ENCODE measurements at regions not wholly inside any gene's neighbourhood (a gene's known extent, or its start where the extent isn't known, plus 50 kb on each side); places are given as distances from the start of the nearest gene placed in this dataset.

DNA sequence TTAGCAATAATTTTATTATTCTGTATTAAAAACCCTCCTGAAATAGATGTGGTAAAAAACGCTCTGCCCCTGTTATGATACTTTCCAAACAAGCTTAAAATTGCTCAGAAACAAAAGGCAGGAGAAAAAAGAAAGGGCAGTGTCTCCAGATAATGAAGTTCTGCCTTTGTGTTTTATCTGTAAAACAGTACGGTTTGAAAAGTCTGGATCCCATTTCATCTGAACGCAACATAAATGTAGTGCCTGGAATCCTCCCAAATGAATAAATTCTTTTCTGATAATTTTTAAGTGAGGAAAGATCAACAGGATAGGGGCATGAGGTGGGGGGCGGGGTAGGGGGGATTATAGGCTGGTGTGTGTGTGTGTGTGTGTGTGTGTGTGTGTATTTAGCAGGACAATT is 87.5 kb upstream of the SOX9 start:
- no peak for DNase-seq

DNA sequence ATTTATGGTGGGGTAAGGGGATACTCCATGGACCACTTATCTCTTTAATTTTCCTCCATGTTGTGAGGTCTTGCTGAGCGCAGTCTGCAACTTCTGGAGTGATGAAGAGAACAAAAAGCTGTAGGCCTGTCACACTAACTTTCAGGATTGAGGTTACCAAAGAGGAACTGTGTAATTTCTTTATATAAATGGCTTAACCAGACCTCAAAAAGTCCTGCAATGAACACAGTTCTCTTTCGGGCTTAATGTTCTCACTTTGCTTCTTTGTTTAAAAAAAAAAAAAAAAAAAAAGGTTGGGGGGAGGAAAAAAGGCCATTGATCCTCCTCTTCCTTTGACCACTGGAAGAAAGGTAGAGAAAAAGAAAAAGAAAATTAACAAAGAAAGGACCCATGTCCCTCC is 86.8 kb upstream of the SOX9 start:
- DNase-seq = no peak

DNA sequence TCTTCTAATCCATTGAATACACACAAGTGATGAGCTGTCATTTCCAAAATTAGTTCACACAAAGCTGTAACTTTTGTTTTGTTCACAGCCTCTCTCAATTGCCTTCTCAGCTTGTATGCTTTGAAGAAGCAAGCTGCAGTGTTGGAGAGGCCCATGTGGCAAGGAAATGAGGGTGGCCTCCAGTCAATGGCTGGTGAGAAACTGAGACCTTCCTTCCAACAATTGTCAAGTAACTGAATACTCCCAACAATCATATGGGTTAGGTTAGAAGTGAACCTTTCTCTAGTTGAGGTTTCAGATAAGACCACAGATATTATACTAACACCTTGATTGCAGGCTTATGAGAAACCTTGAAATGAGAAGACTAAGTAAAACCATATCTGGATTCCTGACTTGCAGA is 82.4 kb upstream of the SOX9 start:
- DNase-seq = no peak

DNA sequence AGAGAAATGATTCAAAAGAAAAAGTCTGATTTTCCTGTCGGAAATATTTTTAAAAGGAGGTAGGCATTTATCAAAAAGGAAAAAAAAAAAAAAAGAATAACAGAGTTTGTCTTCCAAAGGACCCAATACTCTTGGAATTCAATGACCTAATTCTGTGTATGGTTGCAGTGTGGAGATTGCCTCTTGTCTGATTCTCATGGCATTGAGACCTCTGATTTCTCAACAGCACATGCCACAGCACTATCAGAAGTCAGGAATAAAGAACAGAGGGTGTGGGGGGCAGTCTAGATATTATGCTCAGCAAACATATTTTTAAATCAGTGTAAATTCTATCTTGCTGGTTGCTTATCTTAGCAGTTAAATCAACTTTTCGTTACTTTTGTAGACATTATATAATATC is 81.3 kb upstream of the SOX9 start:
- DNase-seq = no peak

DNA sequence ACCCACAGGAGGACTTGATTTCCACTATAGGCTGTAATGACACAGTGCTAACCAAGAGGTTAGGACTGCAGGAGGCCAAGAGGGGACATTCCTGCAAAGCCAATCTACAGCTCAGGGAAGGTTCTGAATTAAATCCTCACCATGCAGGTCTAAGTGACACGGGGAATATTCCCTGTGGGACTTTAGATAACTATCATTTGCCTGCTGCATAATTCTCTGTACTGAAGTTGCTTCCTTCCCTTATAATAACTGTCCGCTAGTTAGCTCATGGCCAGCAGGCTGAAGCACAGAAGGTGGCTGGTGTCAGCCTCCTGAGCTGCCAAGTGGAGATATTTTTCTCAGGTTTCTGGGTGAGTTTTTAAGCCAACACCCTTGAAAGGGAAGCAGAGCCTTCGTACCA is 74.6 kb upstream of the SOX9 start:
- no peak for DNase-seq

DNA sequence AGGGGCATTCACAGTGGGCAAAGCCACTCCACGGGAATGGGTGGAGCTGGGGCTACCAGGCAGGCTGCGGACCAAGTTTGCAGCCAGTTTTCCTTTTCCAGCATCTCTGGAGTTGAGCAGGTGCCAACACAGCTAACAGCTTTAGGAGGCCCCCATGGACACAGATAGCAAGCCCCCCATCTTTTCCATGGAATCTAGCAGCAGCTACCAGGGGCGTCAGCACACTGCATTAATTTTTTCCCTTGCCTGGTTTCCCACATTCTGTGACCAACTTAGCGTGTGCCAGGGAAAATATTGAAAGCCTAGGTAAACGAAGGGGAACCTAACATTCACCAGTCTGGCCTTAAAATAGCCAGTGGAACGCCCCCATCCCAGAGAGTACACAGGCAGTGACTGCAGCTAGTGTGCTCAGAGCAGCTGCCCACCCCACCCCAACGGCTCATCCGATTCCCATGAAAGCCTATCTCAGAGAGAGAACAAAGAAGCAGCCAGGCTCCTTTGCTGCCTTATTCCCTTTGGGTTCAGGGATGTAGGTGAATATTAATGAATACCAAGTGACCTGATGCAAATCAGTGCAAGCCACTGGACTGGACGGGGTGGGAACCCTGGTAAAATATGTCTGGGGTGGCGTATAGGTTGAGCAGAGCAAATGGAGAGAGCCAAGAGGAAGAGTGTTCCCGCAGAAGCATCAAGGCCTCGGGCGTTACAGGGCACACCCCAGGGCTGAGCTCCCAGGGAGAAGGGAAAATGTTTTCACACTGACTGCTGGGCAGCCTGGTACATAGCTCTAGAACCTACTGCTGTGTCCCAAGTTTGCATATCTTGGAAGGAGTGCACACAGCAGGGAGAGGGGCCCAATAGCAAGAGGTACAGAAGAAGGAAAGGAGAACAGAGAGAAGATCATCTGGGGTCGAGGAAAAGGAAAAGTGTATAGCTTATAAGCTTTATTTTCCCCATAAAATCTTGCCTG is 73.9 kb upstream of the SOX9 start:
- DNase-seq = no peak

DNA sequence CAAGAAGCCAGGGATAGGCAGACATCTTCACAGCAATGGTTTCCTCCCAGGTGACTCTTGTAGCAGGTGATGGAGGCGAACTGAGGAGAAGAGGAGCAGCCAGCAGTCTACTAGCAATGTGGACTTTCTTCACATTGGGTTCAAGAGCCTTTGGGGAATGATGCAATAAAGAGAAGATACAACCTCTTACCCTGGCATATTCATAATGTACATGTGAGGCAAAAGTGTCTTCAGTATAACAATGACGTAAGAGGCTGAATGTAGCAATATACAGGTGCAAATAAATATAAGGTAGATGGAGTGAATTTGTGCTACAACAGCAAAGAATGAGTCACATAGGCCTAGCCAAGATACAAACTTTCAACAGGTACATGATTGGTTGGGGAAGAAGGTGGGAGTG is 70.9 kb upstream of the SOX9 start:
- no peak for DNase-seq

DNA sequence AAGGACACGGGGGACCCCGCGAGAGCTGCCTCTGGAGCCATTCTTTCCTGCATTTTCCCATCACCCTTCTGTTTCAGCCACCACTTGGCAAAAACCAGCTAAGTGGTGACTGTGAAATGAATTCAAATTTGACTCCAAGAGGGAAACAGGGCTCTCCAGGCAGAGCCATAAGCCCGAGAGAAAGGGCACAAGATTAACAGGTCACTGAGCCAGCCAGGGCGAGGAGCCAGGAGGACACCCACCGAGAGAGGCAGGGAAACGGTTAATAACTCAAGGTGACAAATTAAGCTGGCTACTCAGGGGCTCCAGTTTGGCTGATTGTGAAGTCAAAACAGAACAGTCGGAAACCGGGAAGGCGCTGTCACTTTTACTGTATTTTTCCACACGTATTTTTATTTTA is 67.8 kb upstream of the SOX9 start:
- DNase-seq = no peak

DNA sequence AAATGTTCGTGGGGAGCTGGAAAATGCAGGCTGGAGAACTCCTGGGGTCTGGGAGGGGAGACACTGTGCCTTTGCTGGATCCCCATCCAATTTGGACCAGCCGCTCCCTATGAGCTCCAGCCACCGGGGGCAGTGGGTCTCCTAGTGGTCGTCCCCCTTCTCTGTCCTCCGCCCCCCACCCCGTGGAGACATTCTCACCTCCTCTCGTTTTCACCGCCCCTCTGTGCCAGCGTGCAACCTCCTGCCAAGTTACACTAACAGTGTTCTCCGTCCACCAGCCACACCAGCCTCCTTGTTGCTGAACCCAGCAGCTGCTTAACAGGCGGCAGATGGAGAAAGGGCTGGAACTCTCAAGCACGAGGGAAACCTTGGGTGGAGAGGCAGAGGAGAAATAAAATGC is 67.4 kb upstream of the SOX9 start:
- DNase-seq = no peak

DNA sequence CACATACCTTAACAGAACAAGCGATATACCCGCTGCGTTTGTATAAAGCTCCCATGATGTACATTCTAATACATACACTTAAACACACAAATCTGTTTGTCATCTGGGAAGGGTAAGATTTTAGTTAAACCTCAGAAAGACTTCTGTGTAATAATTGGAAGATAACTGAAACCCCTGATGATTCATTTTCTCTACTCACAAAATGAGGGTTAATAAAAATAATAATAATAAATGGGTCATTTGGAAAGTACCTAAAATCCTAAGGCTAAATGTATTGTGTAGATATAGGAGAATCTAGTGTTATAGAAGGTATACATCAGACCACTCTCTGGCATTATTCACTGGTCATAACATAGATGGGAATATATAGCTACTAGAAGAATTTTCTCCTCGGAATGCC is 64.7 kb upstream of the SOX9 start:
- DNase-seq = no peak

DNA sequence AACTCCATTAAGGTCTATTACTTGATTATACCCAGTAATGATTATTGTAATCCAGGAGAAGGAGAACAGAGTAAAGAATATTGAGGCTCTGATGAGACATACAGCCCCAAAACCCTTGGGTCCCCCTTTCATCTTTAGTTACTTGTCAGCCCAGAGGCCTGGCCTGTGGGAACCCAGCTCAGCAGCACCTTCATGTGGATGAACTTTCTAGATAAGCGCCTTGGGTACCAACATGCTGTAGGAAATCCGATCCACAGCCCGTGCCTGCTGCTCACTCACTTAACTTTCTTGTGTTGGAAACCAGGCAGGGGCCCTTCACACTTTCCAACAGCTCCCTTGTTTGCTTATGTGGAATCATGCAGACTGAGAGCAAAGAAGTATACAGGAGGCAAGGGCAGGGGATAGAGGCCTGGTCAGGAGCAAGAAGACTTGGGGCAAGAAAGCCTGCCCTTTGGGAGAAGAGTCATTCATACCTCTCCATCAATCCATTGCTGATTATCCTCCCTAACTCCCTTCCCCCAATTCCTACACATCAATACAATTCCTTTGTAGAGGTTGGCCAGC is 64.0 kb upstream of the SOX9 start:
- DNase-seq = no peak

DNA sequence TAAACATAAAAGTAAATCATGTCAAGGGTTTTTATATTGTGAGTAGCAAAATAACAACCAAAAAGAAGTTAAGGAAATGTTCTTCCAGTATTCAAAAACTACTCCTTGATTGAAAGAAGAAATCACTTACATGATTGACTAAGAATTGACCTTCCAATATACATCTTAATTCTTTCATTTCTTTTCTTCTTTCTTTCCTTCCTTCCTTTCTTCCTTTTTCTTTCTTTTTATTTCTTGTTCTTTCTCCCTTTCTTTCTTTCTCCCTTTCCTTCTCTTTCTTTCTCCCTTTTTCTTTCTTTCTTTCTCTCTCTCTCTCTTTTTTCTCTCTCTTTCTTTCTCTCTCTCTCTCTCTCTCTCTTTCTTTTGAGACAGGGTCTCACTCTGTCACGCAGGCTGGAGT is 60.7 kb upstream of the SOX9 start:
- DNase-seq = no peak

DNA sequence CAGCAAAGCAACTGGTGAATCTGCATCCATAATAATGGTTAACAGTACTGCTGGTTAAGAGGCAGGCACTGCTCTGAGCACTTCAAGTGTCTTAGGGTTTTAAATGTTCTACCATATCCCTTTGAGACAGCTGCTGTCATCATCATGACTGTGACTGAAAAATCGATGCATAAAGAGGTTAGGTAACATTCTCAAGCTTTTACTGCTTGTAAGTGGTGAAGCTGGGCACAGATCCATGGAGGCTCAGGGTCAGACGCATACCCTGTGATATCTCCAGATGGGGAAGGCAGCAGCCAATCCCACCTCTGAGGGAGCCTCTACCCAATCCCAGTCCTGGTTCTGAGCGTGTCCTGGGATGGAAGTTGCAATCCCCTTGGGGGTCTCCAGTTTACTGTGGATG is 57.6 kb upstream of the SOX9 start:
- no peak for DNase-seq

DNA sequence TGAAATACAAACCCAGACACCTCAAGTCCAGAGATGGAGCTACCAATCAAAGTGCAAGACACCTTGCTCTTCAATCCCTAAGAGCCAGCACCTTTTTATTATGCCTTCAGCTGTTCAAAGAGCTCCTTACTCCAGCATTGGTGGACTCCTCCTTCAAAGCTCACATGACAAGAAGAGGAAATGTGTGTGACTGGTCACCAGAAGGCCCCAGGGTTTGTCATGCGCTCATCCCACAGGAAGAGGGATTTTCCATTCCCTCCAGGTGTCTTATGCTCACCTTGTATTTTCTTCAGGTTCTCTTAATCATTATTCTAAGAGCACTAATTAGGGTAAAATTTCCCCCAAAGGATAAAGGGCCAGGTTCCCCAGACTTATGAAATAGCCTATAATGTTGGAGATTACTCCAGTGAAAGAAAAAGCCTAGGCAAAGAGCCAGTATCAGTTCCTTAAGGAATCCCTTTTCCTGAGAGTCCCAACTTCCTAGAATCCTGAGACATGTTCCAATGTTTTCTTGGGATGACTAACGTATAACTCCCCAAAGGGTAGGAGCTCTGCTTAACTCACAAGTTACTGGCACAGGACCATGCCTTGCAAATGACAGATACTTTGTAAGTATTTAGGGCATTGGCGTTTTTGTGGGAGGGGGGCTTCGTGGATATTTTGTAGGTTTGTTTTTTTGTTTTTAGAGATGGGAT is 56.9 kb upstream of the SOX9 start:
- no peak for DNase-seq

DNA sequence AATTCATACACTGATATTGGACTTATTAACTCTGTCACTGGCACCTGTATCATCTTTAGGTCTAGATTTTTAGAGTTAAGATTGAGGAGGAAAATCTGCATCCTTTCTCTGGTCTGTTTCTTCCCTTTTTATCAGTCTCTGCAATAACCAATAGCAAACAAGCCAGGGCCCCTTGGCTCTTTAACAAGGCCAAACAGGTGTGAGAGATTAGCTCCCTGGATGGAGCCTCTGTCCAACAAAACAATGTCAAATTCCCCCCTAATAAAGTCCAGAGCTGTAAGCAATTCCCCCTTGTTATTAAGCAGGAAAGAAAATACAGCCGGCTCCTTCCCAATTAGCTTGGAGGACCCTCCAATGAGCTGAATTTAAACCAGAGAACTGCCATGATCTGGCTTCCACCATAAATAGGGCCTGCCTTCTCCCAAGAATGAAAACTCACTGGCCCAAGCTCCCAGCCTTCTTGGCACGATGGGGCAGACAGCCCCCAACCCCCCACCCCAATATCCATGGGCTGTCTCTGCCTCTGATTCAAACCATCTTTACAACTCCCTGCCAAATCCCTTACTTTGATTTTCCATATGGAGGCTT is 56.1 kb upstream of the SOX9 start:
- no peak for DNase-seq

DNA sequence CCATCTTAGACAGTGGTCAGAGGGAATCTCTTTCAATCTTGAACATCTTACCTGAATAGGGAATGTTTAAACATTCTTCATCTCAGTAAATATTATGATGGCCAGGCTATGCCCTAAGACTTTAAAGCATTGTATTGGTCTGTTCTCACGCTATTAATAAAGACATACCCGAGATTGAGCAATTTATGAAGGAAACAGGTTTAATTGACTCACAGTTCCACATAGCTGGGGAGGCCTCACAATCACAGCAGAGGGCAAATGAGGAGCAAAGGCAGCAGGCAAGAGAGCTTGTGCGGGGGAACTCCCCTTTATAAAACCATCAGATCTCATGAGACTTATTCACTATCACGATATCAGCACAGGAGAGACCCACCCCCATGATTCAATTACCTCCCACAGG is 55.3 kb upstream of the SOX9 start:
- no peak for DNase-seq

DNA sequence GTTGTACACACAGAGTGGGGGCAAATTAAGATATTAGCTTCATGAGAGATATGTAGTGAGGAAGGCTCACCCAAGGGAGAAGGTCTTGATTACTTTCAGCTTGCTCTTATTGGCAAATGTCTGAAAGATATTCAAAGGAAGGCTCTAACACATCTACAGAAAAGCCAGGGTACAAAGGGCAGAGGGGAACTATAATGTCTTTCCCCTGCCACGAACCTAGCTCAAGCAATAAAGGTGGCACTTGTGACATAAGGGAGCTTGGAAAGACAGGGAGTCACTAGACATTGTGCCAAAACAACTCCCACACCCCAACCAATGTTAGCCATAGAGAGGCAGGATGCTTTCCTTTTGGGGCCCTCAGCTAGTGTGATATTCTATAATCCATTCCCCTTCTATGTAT is 52.2 kb upstream of the SOX9 start:
- no peak for DNase-seq

DNA sequence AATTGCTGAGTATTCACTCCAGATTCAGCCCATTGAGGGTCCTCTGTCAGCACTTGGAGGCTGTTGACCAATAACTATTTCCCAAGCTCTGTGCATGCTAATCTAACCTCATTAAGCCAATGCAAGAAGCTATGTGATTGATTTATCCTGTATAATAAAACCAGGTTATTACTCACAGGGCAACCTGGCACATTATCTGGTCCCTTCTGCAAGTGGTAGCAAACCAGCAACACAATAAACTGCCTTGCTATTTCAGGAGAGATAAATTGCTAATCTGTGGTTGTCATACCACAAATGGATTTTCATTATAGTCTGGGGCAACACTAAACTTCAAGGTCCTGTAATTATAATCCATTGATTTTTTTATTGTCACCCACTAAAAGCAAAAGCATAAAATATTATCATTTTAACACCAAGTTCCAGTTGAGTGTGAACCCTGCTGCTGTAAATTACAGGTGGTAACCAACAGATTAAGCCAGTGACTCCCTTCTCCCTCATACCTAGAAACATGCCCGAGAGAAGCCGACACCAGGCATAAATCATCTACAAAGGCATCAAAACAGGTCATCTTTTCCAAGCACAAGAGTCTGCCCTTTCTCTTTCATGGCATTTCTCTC is 51.1 kb upstream of the SOX9 start:
- no peak for DNase-seq

All from SIG-M5 (cell line).